OCI-LY1 (cell line): ENCODE measurements at regions not wholly inside any gene's neighbourhood (a gene's known extent, or its start where the extent isn't known, plus 50 kb on each side); places are given as distances from the start of the nearest gene placed in this dataset.

Experiments
- H2AFZ ChIP-seq: fragments of 200-600 bp; sonication (generic), shearing (Covaris generic); 2 replicates; pipeline ENCODE4 v1.6.0; 2014; ENCODE audit warnings: antibody characterized with exemption, mild to moderate bottlenecking, low read length
- H3F3A ChIP-seq: fragments of 200-600 bp; sonication (generic), shearing (Covaris generic); 2 replicates; pipeline ENCODE4 v1.6.0; 2014; ENCODE audit warnings: mild to moderate bottlenecking, antibody characterized with exemption, low read length, moderate library complexity; ENCODE audit not compliant: insufficient read depth
- H3K27ac ChIP-seq: fragments of 200-600 bp; sonication (generic); 2 replicates; pipeline ENCODE4 v1.5.1; 2014; ENCODE audit warnings: low read length, mixed run types, mild to moderate bottlenecking, low read depth; ENCODE audit not compliant: poor library complexity, severe bottlenecking
- H3K27me3 ChIP-seq: fragments of 200-600 bp; sonication (generic); 2 replicates; pipeline ENCODE4 v1.6.0; 2014; ENCODE audit warnings: antibody characterized with exemption, mild to moderate bottlenecking, low read length, moderate library complexity; ENCODE audit not compliant: insufficient read depth
- H3K36me3 ChIP-seq: fragments of 200-600 bp; sonication (generic); 2 replicates; pipeline ENCODE4 v1.6.1; 2014; ENCODE audit warnings: mild to moderate bottlenecking, antibody characterized with exemption, low read length, moderate library complexity, mixed read lengths; ENCODE audit not compliant: insufficient read depth
- H3K4me1 ChIP-seq: fragments of 200-600 bp; sonication (generic); 2 replicates; pipeline ENCODE4 v1.5.1; 2014; ENCODE audit warnings: mild to moderate bottlenecking, low read length, moderate library complexity; ENCODE audit not compliant: insufficient read depth, severe bottlenecking
- H3K4me2 ChIP-seq: fragments of 200-600 bp; sonication (generic), shearing (Covaris generic); 2 replicates; pipeline ENCODE4 v1.6.1; 2014; ENCODE audit warnings: low read length
- H3K4me3 ChIP-seq: fragments of 200-600 bp; sonication (generic); 2 replicates; pipeline ENCODE4 v1.5.1; 2014; ENCODE audit warnings: low read length, low read depth, mild to moderate bottlenecking, mixed read lengths; ENCODE audit not compliant: poor library complexity, severe bottlenecking
- H3K79me2 ChIP-seq: fragments of 200-600 bp; shearing (Covaris generic); 2 replicates; pipeline ENCODE4 v1.6.1; 2016; ENCODE audit warnings: mixed run types, low read length, mixed read lengths; ENCODE audit not compliant: insufficient read depth
- H3K9ac ChIP-seq: fragments of 200-600 bp; sonication (generic), shearing (Covaris generic); 2 replicates; pipeline ENCODE4 v1.6.1; 2014; ENCODE audit warnings: mild to moderate bottlenecking, low read length, mixed read lengths
- H3K9me2 ChIP-seq: fragments of 200-600 bp; sonication (generic), shearing (Covaris generic); 2 replicates; pipeline ENCODE4 v1.6.1; 2014; ENCODE audit warnings: low read depth, mild to moderate bottlenecking, low read length, mixed read lengths
- H3K9me3 ChIP-seq: fragments of 200-600 bp; shearing (Covaris generic); 2 replicates; pipeline ENCODE4 v1.6.1; 2014; ENCODE audit warnings: low read length, mixed read lengths
- H4K20me1 ChIP-seq: fragments of 200-600 bp; sonication (generic), shearing (Covaris generic); 2 replicates; pipeline ENCODE4 v1.6.0; 2016; ENCODE audit warnings: mild to moderate bottlenecking, low read length; ENCODE audit not compliant: insufficient read depth
- CTCF ChIP-seq: fragments of 200-600 bp; sonication (generic), shearing (Covaris generic); IDR thresholded peaks from 2 replicates; pipeline ENCODE4 v1.5.1; 2017; ENCODE audit warnings: mild to moderate bottlenecking, antibody characterized with exemption, low read length, moderate library complexity, mixed read lengths
- EZH2 ChIP-seq: fragments of 200-600 bp; sonication (generic), shearing (Covaris generic); IDR thresholded peaks from 2 replicates; pipeline ENCODE4 v1.8.0; 2017; ENCODE audit warnings: borderline replicate concordance, mixed run types, mild to moderate bottlenecking, antibody characterized with exemption, low read length, moderate library complexity, mixed read lengths

- Histone ChIP-seq H3K9ac (no peak overlapping the region), H3K9me3 (no peaks in the 10 kb centered on the region), H3K36me3 (no peaks in the 10 kb centered on the region), H2AFZ (no peak overlapping the region), H3K27me3 (no peaks in the 10 kb centered on the region), H3F3A (no peaks in the 10 kb centered on the region), H4K20me1 (no peaks in the 10 kb centered on the region), H3K79me2 (no peaks in the 10 kb centered on the region), H3K4me2 (no peak overlapping the region), H3K4me3 (no peak overlapping the region), H3K4me1 (no peaks in the 10 kb centered on the region), H3K27ac (no peak overlapping the region), H3K9me2 (no peaks in the 10 kb centered on the region)
- no peak for TF ChIP-seq EZH2
- TF ChIP-seq CTCF = no peak
Observed at GRCh38 chr7:42858570-42858969, 53.3 kb downstream of the C7orf25 start.

- no peak overlapping the region for H3K27ac ChIP-seq
- H3K27me3 ChIP-seq = no peaks in the 10 kb centered on the region
- no peak overlapping the region for H3K9ac ChIP-seq
- H3K9me2 ChIP-seq = no peaks in the 10 kb centered on the region
- H3K4me1 ChIP-seq = no peaks in the 10 kb centered on the region
- H4K20me1 ChIP-seq = no peaks in the 10 kb centered on the region
- no peak overlapping the region for H2AFZ ChIP-seq
- no peak overlapping the region for H3K4me2 ChIP-seq
- H3K9me3 ChIP-seq = no peaks in the 10 kb centered on the region
- no peaks in the 10 kb centered on the region for H3F3A ChIP-seq
- no peaks in the 10 kb centered on the region for H3K79me2 ChIP-seq
- no peak overlapping the region for H3K4me3 ChIP-seq
- H3K36me3 ChIP-seq = no peaks in the 10 kb centered on the region
- no peak for TF ChIP-seq CTCF
- TF ChIP-seq EZH2 = no peak
Observed at GRCh38 chr7:42856605-42856987, 55.3 kb downstream of the C7orf25 start.

- H2AFZ ChIP-seq = no peak overlapping the region
Observed at GRCh38 chr7:42854571-42855118, 57.2 kb downstream of the C7orf25 start.

More at GRCh38 chr7:42854571-42855118, 57.2 kb downstream of the C7orf25 start:
- no peaks in the 10 kb centered on the region for H3F3A ChIP-seq
- H3K4me3 ChIP-seq = no peak overlapping the region
- no peak overlapping the region for H3K27ac ChIP-seq
- H3K27me3 ChIP-seq = no peaks in the 10 kb centered on the region
- TF ChIP-seq CTCF (no peak), EZH2 (no peak)
- H3K9ac ChIP-seq = no peak overlapping the region
- no peaks in the 10 kb centered on the region for H3K9me2 ChIP-seq
- no peaks in the 10 kb centered on the region for H3K79me2 ChIP-seq
- no peaks in the 10 kb centered on the region for H4K20me1 ChIP-seq
- H3K9me3 ChIP-seq = no peaks in the 10 kb centered on the region
- no peaks in the 10 kb centered on the region for H3K36me3 ChIP-seq
- no peak overlapping the region for H3K4me2 ChIP-seq
- no peaks in the 10 kb centered on the region for H3K4me1 ChIP-seq
